ENCODE measurements at regions not wholly inside any gene's neighbourhood (a gene's known extent, or its start where the extent isn't known, plus 50 kb on each side); places are given as distances from the start of the nearest gene placed in this dataset.

DNA sequence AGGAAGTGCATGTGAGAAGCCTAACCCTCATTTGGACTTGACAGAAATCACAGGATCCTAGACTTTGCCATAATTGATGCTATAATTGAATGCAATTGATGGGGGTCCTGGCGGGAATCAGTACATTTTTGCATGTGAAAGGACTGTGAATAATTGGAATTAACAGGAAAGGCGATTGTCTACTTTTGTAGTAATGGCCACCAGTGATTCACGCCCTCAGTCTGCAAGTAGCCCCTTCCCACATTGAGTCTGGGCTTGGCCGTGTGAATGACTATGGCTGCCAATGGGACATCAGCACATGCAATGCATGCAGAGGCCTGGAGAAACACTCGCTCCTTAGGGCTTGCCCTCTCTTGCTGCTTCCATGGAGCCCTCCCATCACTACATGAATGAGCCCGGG lies 107.8 kb upstream of the OSMR start:
- ATAC-seq (ENCODE audit: low FRiP score) (no peak), DNase-seq (ENCODE audit: low spot score) (no peak)
- TF ChIP-seq, protein P1, sequence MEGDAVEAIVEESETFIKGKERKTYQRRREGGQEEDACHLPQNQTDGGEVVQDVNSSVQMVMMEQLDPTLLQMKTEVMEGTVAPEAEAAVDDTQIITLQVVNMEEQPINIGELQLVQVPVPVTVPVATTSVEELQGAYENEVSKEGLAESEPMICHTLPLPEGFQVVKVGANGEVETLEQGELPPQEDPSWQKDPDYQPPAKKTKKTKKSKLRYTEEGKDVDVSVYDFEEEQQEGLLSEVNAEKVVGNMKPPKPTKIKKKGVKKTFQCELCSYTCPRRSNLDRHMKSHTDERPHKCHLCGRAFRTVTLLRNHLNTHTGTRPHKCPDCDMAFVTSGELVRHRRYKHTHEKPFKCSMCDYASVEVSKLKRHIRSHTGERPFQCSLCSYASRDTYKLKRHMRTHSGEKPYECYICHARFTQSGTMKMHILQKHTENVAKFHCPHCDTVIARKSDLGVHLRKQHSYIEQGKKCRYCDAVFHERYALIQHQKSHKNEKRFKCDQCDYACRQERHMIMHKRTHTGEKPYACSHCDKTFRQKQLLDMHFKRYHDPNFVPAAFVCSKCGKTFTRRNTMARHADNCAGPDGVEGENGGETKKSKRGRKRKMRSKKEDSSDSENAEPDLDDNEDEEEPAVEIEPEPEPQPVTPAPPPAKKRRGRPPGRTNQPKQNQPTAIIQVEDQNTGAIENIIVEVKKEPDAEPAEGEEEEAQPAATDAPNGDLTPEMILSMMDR (IDR thresholded peaks at IDR 0.05) = no peak

DNA sequence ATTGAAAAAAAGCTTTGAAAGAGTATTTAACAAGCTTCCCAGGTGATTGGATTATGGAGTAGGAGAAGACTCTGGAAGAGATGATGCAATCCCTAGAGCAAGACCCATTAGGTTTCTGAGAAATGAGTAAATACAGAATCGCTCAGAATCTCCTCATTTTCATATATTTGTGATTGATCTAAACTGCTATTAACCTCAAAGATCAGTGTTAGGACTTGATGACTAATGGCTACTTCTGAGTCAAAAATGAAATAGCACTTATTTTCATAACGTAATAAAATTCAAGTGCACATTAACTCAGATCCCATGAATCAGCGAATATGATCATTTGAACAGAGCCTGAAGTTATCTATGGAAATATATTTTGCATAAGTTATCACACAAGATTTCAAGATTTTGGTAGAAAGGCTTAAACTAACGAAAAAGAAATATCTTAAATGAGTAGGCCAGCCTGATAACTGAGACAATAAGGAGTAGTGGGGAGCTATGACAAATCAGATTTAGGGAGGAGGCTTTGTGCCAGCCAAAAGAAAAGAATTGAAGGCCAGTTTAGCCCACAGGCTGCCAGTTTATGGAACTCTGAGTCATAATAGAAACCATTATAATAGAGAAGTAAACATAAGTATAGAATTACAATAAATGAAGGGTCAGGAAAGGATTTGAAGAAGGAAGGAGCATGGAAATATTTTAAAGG lies 106.7 kb upstream of the OSMR start:
- ATAC-seq (ENCODE audit: low FRiP score) (no peak), DNase-seq (ENCODE audit: low spot score) (no peak)
- TF ChIP-seq, protein P1 (IDR thresholded peaks at IDR 0.05) = no peak

DNA sequence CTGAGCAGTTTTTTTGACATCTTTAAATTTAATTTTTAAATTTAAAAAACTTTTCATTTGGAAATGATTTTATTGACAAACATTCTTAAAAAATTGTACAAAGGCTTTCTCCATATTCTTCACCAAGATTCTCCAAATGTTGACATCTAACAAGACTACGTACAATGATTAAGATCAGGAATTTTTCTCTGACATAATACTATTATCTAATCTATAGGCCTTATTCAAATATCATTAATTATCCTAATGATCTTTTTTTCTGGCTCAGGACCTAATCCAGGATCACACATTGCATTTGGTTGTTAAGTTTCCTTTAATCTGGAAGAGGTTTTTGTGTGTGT lies 106.1 kb upstream of the OSMR start:
- DNase-seq (ENCODE audit: low spot score) (no peak), ATAC-seq (ENCODE audit: low FRiP score) (no peak)
- TF ChIP-seq, protein P1 (IDR thresholded peaks at IDR 0.05) = no peak

DNA sequence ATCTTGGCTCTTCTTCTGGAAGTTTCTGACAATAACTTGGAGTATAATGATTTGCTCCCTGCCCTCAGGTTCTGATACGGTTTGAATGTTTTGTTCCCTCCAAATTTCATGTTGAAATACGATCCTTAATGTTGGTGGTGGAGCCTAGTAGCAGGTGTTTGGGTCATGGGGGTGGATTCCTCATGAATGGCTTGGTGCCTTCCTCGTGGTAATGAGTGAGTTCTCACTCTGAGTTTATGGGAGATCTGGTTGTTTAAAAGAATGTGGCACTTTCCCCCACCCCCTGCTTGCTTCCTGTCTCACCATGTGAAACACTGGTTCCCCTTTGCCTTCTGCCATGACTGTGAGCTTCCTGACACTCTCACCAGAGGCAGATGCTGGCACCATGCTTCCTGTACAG lies 103.0 kb upstream of the OSMR start:
- no peak for ATAC-seq (ENCODE audit: low FRiP score)
- no peak for DNase-seq (ENCODE audit: low spot score)
- TF ChIP-seq, protein P1 (IDR thresholded peaks at IDR 0.05) = no peak

DNA sequence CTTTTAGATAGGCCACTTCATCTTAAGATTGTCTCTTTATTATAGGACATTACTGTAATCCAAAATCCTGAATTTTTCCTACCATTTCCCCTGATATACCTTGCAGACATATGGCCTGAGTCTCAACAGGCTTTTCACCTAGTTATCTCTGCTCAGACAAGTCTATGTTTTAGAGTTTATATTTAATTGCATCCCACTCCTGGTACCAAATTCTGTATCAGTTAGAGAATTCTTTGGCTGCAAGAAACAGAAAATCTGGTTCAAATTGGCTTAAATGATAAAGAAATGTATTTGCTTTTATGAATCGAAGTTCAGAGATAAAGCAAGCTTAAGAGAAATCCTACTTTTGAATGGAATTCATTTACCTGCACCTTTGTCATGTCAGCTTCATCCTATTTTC lies 102.2 kb upstream of the OSMR start:
- no peak for ATAC-seq (ENCODE audit: low FRiP score)
- no peak for DNase-seq (ENCODE audit: low spot score)
- TF ChIP-seq, protein P1 (IDR thresholded peaks at IDR 0.05) = no peak

DNA sequence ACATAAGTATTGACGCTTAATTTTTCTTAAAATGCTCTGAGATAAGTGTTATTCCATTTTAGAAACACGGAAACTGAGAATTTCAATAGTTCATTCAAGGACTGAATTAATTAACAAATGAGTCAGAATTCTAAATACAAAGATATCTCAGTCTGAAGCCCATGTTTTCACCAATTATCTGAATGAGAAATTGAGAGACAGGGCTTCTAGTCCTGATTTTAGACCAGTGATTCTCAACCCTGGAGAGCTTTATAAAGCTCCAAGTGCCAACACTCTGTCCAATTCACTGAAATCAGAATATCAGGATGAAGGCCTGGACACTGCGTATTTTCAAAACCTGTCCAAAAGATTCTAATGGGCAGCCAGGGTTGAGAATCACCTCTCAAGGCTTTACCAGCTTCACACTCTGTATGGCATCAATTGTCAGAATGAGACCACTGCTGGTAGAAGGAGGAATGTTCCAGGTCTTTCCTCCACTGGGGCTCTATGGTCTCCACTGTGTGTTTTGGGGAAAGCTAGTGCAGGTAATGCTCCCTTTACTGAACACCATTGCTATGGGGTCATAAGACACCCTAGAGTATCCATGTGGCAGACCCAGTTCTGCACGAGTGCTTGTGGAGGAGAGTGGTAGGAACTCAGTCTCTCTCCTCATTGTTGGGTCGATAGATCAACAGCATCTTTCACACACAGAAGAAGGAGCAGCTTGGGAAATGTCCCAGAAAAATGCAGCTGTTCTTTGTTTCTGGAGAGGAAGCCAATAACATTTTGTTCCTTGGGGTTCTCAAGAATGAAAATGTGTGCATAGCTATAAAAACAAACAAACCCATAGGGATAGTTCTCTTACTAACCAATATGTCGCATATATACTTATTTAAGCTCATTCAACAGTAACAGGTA lies 99.7 kb upstream of the OSMR start:
- DNase-seq (ENCODE audit: low spot score) = no peak
- TF ChIP-seq, protein P1 (IDR thresholded peaks at IDR 0.05) = no peak
- ATAC-seq (ENCODE audit: low FRiP score) = no peak

DNA sequence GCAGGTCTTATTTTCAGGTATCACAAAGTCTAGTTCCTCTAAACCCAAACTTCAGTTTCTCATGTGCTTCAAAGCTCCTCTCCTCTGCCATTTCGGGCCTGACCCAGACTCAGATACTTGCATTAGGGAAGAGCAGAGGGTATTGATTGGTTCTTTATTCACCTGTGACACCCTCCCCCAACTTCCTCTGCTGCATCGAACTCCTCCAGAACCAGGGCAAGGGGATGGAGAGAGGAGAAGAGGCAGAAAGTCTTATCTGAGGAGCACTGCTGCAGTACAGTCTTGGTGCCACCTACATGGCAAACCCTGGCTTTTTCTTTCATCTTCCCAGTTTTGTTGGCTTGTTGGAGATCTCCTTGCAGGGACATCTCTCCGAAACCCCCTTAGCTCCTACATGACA lies 96.0 kb upstream of the OSMR start:
- ATAC-seq (ENCODE audit: low FRiP score) = no peak
- no peak for DNase-seq (ENCODE audit: low spot score)
- TF ChIP-seq, protein P1 (IDR thresholded peaks at IDR 0.05) = no peak
